ENCODE measurements at regions not wholly inside any gene's neighbourhood (a gene's known extent, or its start where the extent isn't known, plus 50 kb on each side); places are given as distances from the start of the nearest gene placed in this dataset.

DNA sequence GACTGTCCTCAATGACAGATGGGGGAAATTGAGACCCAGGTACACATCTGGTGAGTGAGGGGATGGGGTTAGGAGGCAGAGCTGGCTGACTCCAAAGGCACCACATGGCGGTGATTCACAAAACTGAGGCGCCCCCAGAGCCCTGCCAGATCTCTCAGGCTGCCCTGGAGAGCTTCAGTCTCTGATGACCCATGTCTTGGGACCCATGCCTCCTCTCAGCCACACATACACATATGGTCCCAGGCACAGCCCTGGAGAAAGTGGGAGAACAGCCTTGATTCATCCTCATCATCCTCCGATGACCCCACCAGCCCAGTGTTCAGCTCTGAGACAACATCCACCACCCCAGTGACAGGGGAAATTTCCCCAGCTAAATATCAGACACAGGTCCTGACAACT lies 426.0 kb downstream of the RPS24 start:
- TF ChIP-seq POLR2AphosphoS5 (IDR thresholded peaks at IDR 0.05; ENCODE audit: borderline replicate concordance, low read depth, low read length) (no peak), EZH2 (IDR thresholded peaks at IDR 0.05) (no peak), FOXP2 (optimal IDR thresholded peaks at IDR 0.05; ENCODE audit: control extremely low read depth, extremely low read length, insufficient read depth) (no peak)

All from SK-N-MC (cell line).